ENCODE measurements at regions not wholly inside any gene's neighbourhood (a gene's known extent, or its start where the extent isn't known, plus 50 kb on each side); places are given as distances from the start of the nearest gene placed in this dataset.

GRCh38 chr2:236851187-236851586 is 234.5 kb upstream of the COPS8 start:
- intact Hi-C loops (cut with micrococcal nuclease), result no loop called here

GRCh38 chr2:236852100-236852976 is 233.4 kb upstream of the COPS8 start:
- intact Hi-C loops (cut with micrococcal nuclease), result no loop called here

GRCh38 chr2:236852977-236853374 is 232.7 kb upstream of the COPS8 start:
- intact Hi-C loops (cut with micrococcal nuclease), result no loop called here

DNA sequence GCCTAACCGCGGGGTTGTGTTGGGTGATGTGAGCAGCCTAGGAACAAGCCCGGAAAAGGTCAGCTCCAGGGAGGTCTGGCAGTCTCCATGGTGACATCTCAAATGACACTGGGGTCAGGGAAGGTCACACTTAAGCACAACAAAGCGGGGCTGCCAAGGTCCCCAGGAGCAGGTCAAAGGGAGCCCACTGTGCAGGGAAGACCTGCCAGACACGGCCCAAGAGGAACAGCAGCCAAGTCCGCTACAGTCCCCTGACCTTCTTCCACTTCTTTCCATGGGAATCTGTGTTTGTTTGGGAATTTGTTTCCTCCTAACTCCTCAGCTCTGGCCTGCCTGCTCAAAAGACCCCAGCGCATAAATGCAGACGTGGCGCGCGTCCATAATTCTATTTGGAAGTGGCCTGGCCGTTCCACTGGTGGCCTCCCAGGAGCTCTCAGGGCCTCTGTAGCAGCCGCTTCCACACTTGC is 232.1 kb upstream of the COPS8 start:
- intact Hi-C loops (cut with micrococcal nuclease), result no loop called here

DNA sequence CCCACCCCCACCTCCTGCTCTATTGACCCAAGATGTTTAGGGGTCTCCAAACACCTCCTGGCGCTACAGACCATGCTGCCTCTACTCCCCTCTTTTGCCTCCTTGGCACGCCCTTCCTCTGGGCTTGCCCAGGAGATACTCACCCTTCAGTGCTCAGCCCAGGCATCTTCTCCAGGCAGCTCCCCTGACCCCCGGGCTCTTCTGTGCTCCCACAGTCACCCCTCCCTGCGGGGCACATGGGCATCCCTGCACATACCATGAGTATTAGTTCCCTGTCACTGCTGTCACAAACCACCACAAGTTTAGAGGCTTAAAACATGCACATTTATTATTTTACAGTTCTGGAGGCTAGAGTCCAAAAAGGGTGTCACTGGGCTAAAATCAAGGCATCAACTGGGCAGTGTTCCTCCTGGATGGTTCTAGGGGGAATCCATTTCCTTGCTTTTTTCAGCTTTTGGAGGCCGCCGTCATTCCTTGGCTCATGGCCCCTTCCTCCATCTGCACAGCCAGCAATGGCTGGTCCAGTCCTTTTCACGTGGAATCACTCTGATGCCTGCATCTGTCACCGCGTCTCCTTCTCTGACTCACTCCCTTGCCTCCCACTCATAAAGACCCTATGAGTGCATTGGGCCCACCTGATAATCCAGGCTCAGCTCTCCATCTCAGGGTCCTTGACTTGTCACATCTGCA is 230.4 kb upstream of the COPS8 start:
- intact Hi-C loops (cut with micrococcal nuclease), result no loop called here

GRCh38 chr2:236855866-236856847 is 229.5 kb upstream of the COPS8 start:
- intact Hi-C loops (cut with micrococcal nuclease), result no loop called here

- intact Hi-C loops (cut with micrococcal nuclease), result no loop called here
These were observed 228.8 kb upstream of the COPS8 start for GRCh38 chr2:236856848-236857235.

GRCh38 chr2:236857246-236857645 is 228.4 kb upstream of the COPS8 start:
- intact Hi-C loops (cut with micrococcal nuclease), result no loop called here

GRCh38 chr2:236857781-236858180 is 227.9 kb upstream of the COPS8 start:
- intact Hi-C loops (cut with micrococcal nuclease), result no loop called here

GRCh38 chr2:236858661-236859060 is 227.0 kb upstream of the COPS8 start:
- intact Hi-C loops (cut with micrococcal nuclease), result no loop called here

DNA sequence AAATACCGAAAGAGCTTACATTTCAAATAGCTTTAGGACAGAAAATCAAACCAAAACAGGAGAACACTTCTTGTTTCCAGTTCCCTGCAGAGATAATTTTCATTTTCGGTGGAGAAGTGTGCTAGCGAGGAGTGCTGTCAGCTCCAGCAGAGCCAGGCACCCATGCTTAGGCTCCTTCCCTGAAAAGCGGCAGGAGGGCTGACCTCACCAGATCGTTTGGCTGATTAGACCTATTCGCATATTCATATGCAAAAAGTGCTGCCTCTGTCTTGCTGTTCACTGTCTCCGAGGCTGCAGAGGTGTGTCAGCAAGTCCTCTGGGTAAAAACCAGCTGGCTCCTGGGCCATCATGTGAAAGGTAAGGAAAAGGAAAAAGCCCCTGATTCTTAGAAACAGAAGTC is 225.8 kb upstream of the COPS8 start:
- intact Hi-C loops (cut with micrococcal nuclease), result no loop called here

DNA sequence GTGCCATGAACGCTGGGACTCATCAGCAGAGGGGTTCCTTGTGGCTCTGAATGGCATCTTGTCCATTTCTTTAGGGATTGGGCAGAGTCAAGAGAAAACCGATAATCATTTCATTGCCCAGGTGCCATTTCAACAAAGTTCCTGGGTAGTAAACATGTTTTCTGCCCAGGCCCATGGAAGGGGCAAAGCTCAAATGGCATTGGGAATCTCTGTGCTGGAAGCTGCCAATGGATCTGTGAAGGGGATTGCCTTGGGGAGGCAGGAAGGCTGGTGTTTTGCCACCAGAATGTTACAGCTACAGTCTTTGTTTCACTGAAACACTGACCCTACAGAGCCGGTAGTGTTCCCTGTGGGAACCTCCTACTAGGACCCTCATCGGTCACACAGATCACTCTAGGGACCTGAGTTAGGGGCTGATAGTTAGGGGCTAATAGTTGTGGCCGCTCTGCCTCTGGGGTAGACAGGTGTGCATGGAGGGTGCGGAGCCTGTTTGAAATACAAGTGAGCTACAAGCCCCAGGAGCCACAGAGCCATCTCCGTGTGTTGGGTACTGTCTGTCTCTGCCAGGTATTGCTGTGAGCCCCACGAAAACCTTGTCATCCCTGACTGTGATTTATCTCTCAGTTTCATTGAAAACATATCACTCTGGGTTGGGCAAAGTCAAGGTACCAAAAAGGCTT is 224.4 kb upstream of the COPS8 start:
- intact Hi-C loops (cut with micrococcal nuclease), result no loop called here

DNA sequence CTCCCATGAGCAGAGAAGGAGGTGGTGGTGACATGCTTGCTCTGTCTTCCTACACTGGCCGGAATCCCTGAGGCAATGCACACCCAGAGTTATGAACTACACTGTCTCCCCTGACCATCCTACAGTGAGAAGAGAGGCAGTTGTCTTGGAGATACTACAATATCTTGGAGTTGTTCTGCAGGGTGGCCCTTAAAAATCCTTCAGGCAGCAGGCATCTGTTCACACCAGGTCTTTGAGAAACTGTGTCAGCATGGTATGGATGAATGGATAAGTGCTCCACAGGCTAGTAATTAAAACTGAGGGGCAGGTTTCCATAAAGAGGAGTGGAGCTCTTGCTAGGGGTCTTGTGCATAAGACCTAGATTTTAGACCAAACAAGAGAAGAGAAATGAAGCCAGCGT is 223.7 kb upstream of the COPS8 start:
- intact Hi-C loops (cut with micrococcal nuclease), result no loop called here

DNA sequence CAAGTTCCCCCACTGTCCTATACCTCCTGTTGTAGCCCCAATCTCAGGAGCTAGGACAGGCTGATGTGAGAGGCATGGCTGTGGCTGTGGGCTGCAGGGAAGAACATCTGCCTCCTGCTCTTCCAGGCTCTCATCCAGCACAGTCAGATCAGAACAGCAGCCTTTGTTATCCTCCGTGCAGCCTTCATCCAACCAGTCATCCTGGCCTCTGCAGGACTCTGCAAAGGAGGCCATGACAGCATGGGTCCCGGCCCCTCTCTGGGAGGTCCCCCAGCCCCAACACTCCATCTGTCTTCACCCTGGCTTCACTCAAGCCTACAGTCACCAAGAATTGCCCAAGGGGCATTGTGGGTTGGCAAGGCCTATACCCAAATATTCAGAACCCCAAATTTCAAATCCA is 223.2 kb upstream of the COPS8 start:
- intact Hi-C loops (cut with micrococcal nuclease), result no loop called here

DNA sequence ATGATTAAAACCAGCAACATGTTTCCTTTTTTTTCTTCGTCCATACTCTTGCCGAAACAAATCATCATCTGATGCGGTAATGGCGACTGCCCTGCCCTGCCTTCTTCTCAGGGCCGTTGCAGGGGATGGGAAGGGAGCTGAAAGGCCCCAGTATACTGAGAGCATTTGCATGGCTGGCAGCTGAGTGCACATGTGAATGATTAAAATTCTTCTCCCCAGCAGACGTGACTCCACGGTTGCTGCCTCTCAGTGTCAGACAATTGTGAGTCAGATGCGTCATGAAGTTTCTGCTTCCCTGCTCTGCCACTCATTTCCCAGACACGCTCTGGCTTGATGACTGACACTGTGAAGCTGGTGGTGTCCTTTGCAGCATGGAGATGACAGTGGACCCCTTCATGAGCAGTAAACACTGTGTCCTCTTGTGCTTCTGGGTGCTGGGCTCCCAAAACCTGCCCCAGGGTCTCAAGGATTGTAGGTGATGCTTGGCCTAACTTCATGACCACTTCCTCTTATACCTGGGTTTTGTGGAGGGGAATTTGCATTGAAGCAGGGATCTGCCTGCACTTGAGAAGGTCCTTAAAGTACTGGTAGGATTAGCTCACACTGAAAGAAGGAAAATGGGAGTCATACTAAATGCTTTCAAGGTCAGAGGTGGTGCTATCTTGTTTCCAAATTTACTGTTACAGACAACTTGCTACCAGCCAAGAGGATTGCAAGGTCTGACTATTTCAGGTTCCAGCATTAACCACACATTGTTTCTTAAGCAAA is 222.5 kb upstream of the COPS8 start:
- intact Hi-C loops (cut with micrococcal nuclease), result no loop called here

DNA sequence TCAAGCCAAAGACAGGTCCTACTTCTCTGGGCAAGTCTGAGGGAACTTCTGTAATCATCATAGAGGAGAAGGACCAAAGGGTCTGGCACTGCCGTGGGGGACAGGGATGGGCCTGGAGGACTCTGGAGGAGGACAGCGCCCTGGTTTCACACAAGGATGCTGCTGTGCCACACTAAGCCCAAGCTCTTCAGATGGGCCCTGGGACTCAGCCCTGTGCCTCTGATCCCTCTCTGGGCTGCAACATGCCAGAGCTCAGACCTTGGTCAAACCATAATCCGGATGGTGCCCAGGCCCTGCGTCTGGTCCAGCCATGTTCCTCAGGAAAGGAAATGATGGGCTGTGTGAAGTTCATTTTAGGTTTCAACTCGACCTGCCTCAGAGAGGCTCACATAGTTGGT is 222.0 kb upstream of the COPS8 start:
- intact Hi-C loops (cut with micrococcal nuclease), result no loop called here

DNA sequence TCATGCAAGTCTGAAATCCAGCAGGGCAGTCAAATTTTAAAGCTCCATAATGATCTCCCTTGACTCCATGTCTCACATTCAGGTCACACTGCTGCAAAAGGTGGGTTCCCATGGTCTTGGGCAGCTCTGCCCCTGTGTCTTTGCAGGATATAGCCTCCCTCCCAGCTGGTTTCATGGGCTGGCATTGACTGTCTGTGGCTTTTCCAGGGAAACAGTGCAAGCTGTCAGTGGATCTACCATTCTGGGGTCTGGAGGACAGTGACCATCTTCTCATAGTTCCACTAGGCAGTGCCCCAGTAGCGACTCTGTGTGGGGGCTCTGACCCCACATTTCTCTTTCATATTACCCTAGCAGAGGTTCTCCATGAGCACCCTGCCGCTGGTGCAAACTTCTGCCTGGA is 220.6 kb upstream of the COPS8 start:
- intact Hi-C loops (cut with micrococcal nuclease), result no loop called here

- intact Hi-C loops (cut with micrococcal nuclease), result no loop called here
These were observed 218.9 kb upstream of the COPS8 start for GRCh38 chr2:236866542-236867340.
